ENCODE measurements at regions not wholly inside any gene's neighbourhood (a gene's known extent, or its start where the extent isn't known, plus 50 kb on each side); places are given as distances from the start of the nearest gene placed in this dataset.

- H3K4me1 Mint-ChIP-seq (ENCODE audit: low read depth, unreplicated experiment) = peaks cover 3% of the 10 kb centered on the region
- no peak overlapping the region for H3K4me3 ChIP-seq (ENCODE audit: insufficient read depth, low read depth, low read length)
- no peaks in the 10 kb centered on the region for H4K20me1 ChIP-seq (ENCODE audit: insufficient read depth, low read length)
- H3K27ac Mint-ChIP-seq (ENCODE audit: unreplicated experiment) = no peak overlapping the region
- no peaks in the 10 kb centered on the region for H3K36me3 ChIP-seq (ENCODE audit: insufficient read depth, low read length)
- no peaks in the 10 kb centered on the region for H3K9me3 Mint-ChIP-seq (ENCODE audit: unreplicated experiment)
- no peak overlapping the region for H3K9ac ChIP-seq (ENCODE audit: low read length)
- H2AFZ ChIP-seq (ENCODE audit: low read depth, low read length) = no peak overlapping the region
- H3K79me2 ChIP-seq (ENCODE audit: insufficient read depth, low read length) = no peaks in the 10 kb centered on the region
- no peak overlapping the region for H3K4me3 Mint-ChIP-seq (ENCODE audit: unreplicated experiment)
- H3K27me3 ChIP-seq (ENCODE audit: insufficient read depth, low read length) = no peaks in the 10 kb centered on the region
- DNase-seq (ENCODE audit: low read depth) (no peak), FAIRE-seq (no peak)
- no peak overlapping the region for H3K4me2 ChIP-seq (ENCODE audit: low read length)
- no peaks in the 10 kb centered on the region for H3K36me3 Mint-ChIP-seq (ENCODE audit: low read depth, unreplicated experiment)
- TF ChIP-seq CTCF (IDR thresholded peaks at IDR 0.05; ENCODE audit: insufficient read depth, low read depth, low read length) (no peak), EZH2 (IDR thresholded peaks at IDR 0.05; ENCODE audit: insufficient read depth, low read length) (no peak)
- no peaks in the 10 kb centered on the region for H3K4me1 ChIP-seq (ENCODE audit: insufficient read depth, low read length)
- no peaks in the 10 kb centered on the region for H3K27me3 Mint-ChIP-seq (ENCODE audit: low read depth, unreplicated experiment)
- H3K9me3 ChIP-seq (ENCODE audit: insufficient read depth, low read depth, low read length) = no peaks in the 10 kb centered on the region
- no peak overlapping the region for H3K27ac ChIP-seq (ENCODE audit: low read depth, low read length)
Measured at GRCh38 chr4:177671845-177672244, 229.6 kb upstream of the AGA start.

- TF ChIP-seq CTCF (IDR thresholded peaks at IDR 0.05; ENCODE audit: insufficient read depth, low read depth, low read length) (no peak), EZH2 (IDR thresholded peaks at IDR 0.05; ENCODE audit: insufficient read depth, low read length) (no peak)
- no peak overlapping the region for H2AFZ ChIP-seq (ENCODE audit: low read depth, low read length)
- H3K36me3 ChIP-seq (ENCODE audit: insufficient read depth, low read length) = no peaks in the 10 kb centered on the region
- H3K9me3 Mint-ChIP-seq (ENCODE audit: unreplicated experiment) = no peaks in the 10 kb centered on the region
- H3K27me3 ChIP-seq (ENCODE audit: insufficient read depth, low read length) = no peaks in the 10 kb centered on the region
- no peak for FAIRE-seq
- H3K79me2 ChIP-seq (ENCODE audit: insufficient read depth, low read length) = no peaks in the 10 kb centered on the region
- H3K27me3 Mint-ChIP-seq (ENCODE audit: low read depth, unreplicated experiment) = no peaks in the 10 kb centered on the region
- H3K9me3 ChIP-seq (ENCODE audit: insufficient read depth, low read depth, low read length) = no peaks in the 10 kb centered on the region
- H3K4me1 Mint-ChIP-seq (ENCODE audit: low read depth, unreplicated experiment) = peaks cover 3% of the 10 kb centered on the region
- no peak overlapping the region for H3K9ac ChIP-seq (ENCODE audit: low read length)
- no peaks in the 10 kb centered on the region for H4K20me1 ChIP-seq (ENCODE audit: insufficient read depth, low read length)
- no peaks in the 10 kb centered on the region for H3K4me1 ChIP-seq (ENCODE audit: insufficient read depth, low read length)
- H3K27ac ChIP-seq (ENCODE audit: low read depth, low read length) = no peak overlapping the region
- no peak overlapping the region for H3K4me2 ChIP-seq (ENCODE audit: low read length)
- no peak overlapping the region for H3K4me3 Mint-ChIP-seq (ENCODE audit: unreplicated experiment)
- no peaks in the 10 kb centered on the region for H3K36me3 Mint-ChIP-seq (ENCODE audit: low read depth, unreplicated experiment)
- H3K4me3 ChIP-seq (ENCODE audit: insufficient read depth, low read depth, low read length) = no peak overlapping the region
- peak overlapping the region; percentile 10 for H3K27ac Mint-ChIP-seq (ENCODE audit: unreplicated experiment)
- no peak for DNase-seq (ENCODE audit: low read depth)
Measured at GRCh38 chr4:177673985-177674489, 231.8 kb upstream of the AGA start.

GRCh38 chr4:177680308-177680707, 238.1 kb upstream of the AGA start:
- Histone ChIP-seq H4K20me1 (ENCODE audit: insufficient read depth, low read length) (no peaks in the 10 kb centered on the region), H3K36me3 (ENCODE audit: insufficient read depth, low read length) (no peaks in the 10 kb centered on the region), H3K27me3 (ENCODE audit: insufficient read depth, low read length) (no peaks in the 10 kb centered on the region), H3K4me2 (ENCODE audit: low read length) (no peak overlapping the region), H2AFZ (ENCODE audit: low read depth, low read length) (no peak overlapping the region), H3K4me1 (ENCODE audit: insufficient read depth, low read length) (no peaks in the 10 kb centered on the region), H3K9ac (ENCODE audit: low read length) (no peak overlapping the region), H3K9me3 (ENCODE audit: insufficient read depth, low read depth, low read length) (no peaks in the 10 kb centered on the region), H3K4me3 (ENCODE audit: insufficient read depth, low read depth, low read length) (no peak overlapping the region), H3K27ac (ENCODE audit: low read depth, low read length) (no peak overlapping the region), H3K79me2 (ENCODE audit: insufficient read depth, low read length) (no peaks in the 10 kb centered on the region)
- Mint-ChIP-seq H3K4me3 (ENCODE audit: unreplicated experiment) (no peak overlapping the region), H3K36me3 (ENCODE audit: low read depth, unreplicated experiment) (no peaks in the 10 kb centered on the region), H3K27me3 (ENCODE audit: low read depth, unreplicated experiment) (no peaks in the 10 kb centered on the region), H3K27ac (ENCODE audit: unreplicated experiment) (no peak overlapping the region), H3K4me1 (ENCODE audit: low read depth, unreplicated experiment) (no peaks in the 10 kb centered on the region), H3K9me3 (ENCODE audit: unreplicated experiment) (no peaks in the 10 kb centered on the region)
- TF ChIP-seq CTCF (IDR thresholded peaks at IDR 0.05; ENCODE audit: insufficient read depth, low read depth, low read length) = no peak
- TF ChIP-seq EZH2 (IDR thresholded peaks at IDR 0.05; ENCODE audit: insufficient read depth, low read length) = no peak
- DNase-seq (ENCODE audit: low read depth) (no peak), FAIRE-seq (no peak)
